Fibroblast of villous mesenchyme (primary cell): ENCODE measurements at regions not wholly inside any gene's neighbourhood (a gene's known extent, or its start where the extent isn't known, plus 50 kb on each side); places are given as distances from the start of the nearest gene placed in this dataset.

ENCODE experiments used
- DNase-seq: peaks from one replicate; pipeline ENCODE4 v3.0.0-alpha.2; 2010; ENCODE audit warnings: low read depth
- H3K4me3 ChIP-seq: 2 replicates; pipeline ENCODE4 v1.5.1; 2011; ENCODE audit warnings: low read depth, mild to moderate bottlenecking, low read length
- CTCF ChIP-seq: IDR thresholded peaks from 2 replicates; pipeline ENCODE4 v1.5.1; 2012; ENCODE audit warnings: low read depth, mild to moderate bottlenecking, low read length; ENCODE audit not compliant: insufficient read depth

- DNase-seq, result no peak
- no peak overlapping the region for H3K4me3 ChIP-seq
- TF ChIP-seq CTCF, result no peak
Observed at GRCh38 chr14:45406942-45407341, 153.9 kb upstream of the MIS18BP1 start.

- no peak overlapping the region for H3K4me3 ChIP-seq
- no peak for TF ChIP-seq CTCF
- no peak for DNase-seq
Observed at GRCh38 chr14:45400950-45401640, 148.1 kb upstream of the MIS18BP1 start.

GRCh38 chr14:45400509-45400908 is 147.5 kb upstream of the MIS18BP1 start:
- DNase-seq, result no peak
- TF ChIP-seq CTCF, result no peak
- no peak overlapping the region for H3K4me3 ChIP-seq

GRCh38 chr14:45381091-45381490 is 128.1 kb upstream of the MIS18BP1 start:
- TF ChIP-seq CTCF, result no peak
- H3K4me3 ChIP-seq, result no peak overlapping the region
- no peak for DNase-seq

- DNase-seq, result no peak
Observed at GRCh38 chr14:45377166-45377565, 124.2 kb upstream of the MIS18BP1 start.

GRCh38 chr14:45373877-45374276 is 120.9 kb upstream of the MIS18BP1 start:
- no peak for TF ChIP-seq CTCF
- DNase-seq, result no peak
- H3K4me3 ChIP-seq, result no peak overlapping the region

More at GRCh38 chr14:45377166-45377565, 124.2 kb upstream of the MIS18BP1 start:
- H3K4me3 ChIP-seq, result no peak overlapping the region
- TF ChIP-seq CTCF, result no peak
